ENCODE measurements at regions not wholly inside any gene's neighbourhood (a gene's known extent, or its start where the extent isn't known, plus 50 kb on each side); places are given as distances from the start of the nearest gene placed in this dataset.

GRCh38 chr2:150887926-150888325 lies 373.7 kb downstream of the RBM43 start:
- Mint-ChIP-seq H3K27ac (ENCODE audit: unreplicated experiment) (no peak overlapping the region), H3K9me3 (ENCODE audit: unreplicated experiment) (no peaks in the 10 kb centered on the region), H3K36me3 (ENCODE audit: insufficient read depth, unreplicated experiment) (no peaks in the 10 kb centered on the region), H3K27me3 (ENCODE audit: insufficient read depth, unreplicated experiment) (no peaks in the 10 kb centered on the region), H3K4me3 (ENCODE audit: unreplicated experiment) (no peak overlapping the region), H3K4me1 (ENCODE audit: low read depth, unreplicated experiment) (no peaks in the 10 kb centered on the region)
- no TSS peak for BruUV-seq (replicated peaks)
- 0 out of 2 replicates have a peak, but pooled peaks cover 4% of the 10 kb centered on the region for H3K4me1 ChIP-seq
- no peaks in the 10 kb centered on the region for H3K9me3 ChIP-seq
- ChIA-PET POLR2A (no interaction called here), CTCF (no interaction called here)
- TF ChIP-seq CTCF (IDR thresholded peaks at IDR 0.05; ENCODE audit: insufficient read depth in 1 of 2, low read depth in 1 of 2, low read length in 1 of 2, severe bottlenecking in 1 of 2, unreplicated experiment in 1 of 2): no peak
- no peak overlapping the region for H3K4me3 ChIP-seq (ENCODE audit: low read depth, low read length)
- H3K27me3 ChIP-seq (replicated peaks; ENCODE audit: control insufficient read depth, insufficient read depth, low read length): no peaks in the 10 kb centered on the region
- DNase-seq: no peak
- intact Hi-C loops (cut with micrococcal nuclease; ENCODE audit: unreplicated experiment): no loop called here
- no peaks in the 10 kb centered on the region for H3K36me3 ChIP-seq (ENCODE audit: control insufficient read depth, insufficient read depth, low read length)

- intact Hi-C loops (cut with micrococcal nuclease; ENCODE audit: unreplicated experiment): no loop called here
- Histone ChIP-seq H3K27me3 (replicated peaks; ENCODE audit: control insufficient read depth, insufficient read depth, low read length) (no peaks in the 10 kb centered on the region), H3K9me3 (no peaks in the 10 kb centered on the region), H3K4me3 (ENCODE audit: low read depth, low read length) (no peak overlapping the region), H3K4me1 (0 out of 2 replicates have a peak, but pooled peaks cover 4% of the 10 kb centered on the region), H3K36me3 (ENCODE audit: control insufficient read depth, insufficient read depth, low read length) (no peaks in the 10 kb centered on the region)
- H3K4me1 Mint-ChIP-seq (ENCODE audit: low read depth, unreplicated experiment): no peaks in the 10 kb centered on the region
- BruUV-seq (replicated peaks): no TSS peak
- no peak overlapping the region for H3K27ac Mint-ChIP-seq (ENCODE audit: unreplicated experiment)
- ChIA-PET POLR2A (no interaction called here), CTCF (no interaction called here)
- peaks cover 3% of the 10 kb centered on the region for H3K9me3 Mint-ChIP-seq (ENCODE audit: unreplicated experiment)
- H3K27me3 Mint-ChIP-seq (ENCODE audit: insufficient read depth, unreplicated experiment): no peaks in the 10 kb centered on the region
- H3K4me3 Mint-ChIP-seq (ENCODE audit: unreplicated experiment): no peak overlapping the region
- no peaks in the 10 kb centered on the region for H3K36me3 Mint-ChIP-seq (ENCODE audit: insufficient read depth, unreplicated experiment)
- TF ChIP-seq CTCF (IDR thresholded peaks at IDR 0.05; ENCODE audit: insufficient read depth in 1 of 2, low read depth in 1 of 2, low read length in 1 of 2, severe bottlenecking in 1 of 2, unreplicated experiment in 1 of 2): no peak
- DNase-seq: no peak
These were observed 375.8 kb downstream of the RBM43 start for GRCh38 chr2:150885774-150886386.

GRCh38 chr2:150885236-150885635 lies 376.4 kb downstream of the RBM43 start:
- no peaks in the 10 kb centered on the region for H3K4me1 Mint-ChIP-seq (ENCODE audit: low read depth, unreplicated experiment)
- ChIA-PET POLR2A (no interaction called here), CTCF (no interaction called here)
- intact Hi-C loops (cut with micrococcal nuclease; ENCODE audit: unreplicated experiment): no loop called here
- no peak for TF ChIP-seq CTCF (IDR thresholded peaks at IDR 0.05; ENCODE audit: insufficient read depth in 1 of 2, low read depth in 1 of 2, low read length in 1 of 2, severe bottlenecking in 1 of 2, unreplicated experiment in 1 of 2)
- 0 out of 2 replicates have a peak, but pooled peaks cover 4% of the 10 kb centered on the region for H3K4me1 ChIP-seq
- DNase-seq: no peak
- no peak overlapping the region for H3K27ac Mint-ChIP-seq (ENCODE audit: unreplicated experiment)
- no peaks in the 10 kb centered on the region for H3K36me3 Mint-ChIP-seq (ENCODE audit: insufficient read depth, unreplicated experiment)
- H3K27me3 ChIP-seq (replicated peaks; ENCODE audit: control insufficient read depth, insufficient read depth, low read length): no peaks in the 10 kb centered on the region
- no peak overlapping the region for H3K4me3 ChIP-seq (ENCODE audit: low read depth, low read length)
- no peaks in the 10 kb centered on the region for H3K9me3 ChIP-seq
- H3K36me3 ChIP-seq (ENCODE audit: control insufficient read depth, insufficient read depth, low read length): no peaks in the 10 kb centered on the region
- no peaks in the 10 kb centered on the region for H3K27me3 Mint-ChIP-seq (ENCODE audit: insufficient read depth, unreplicated experiment)
- BruUV-seq (replicated peaks): no TSS peak
- no peak overlapping the region for H3K4me3 Mint-ChIP-seq (ENCODE audit: unreplicated experiment)
- H3K9me3 Mint-ChIP-seq (ENCODE audit: unreplicated experiment): peaks cover 10% of the 10 kb centered on the region
